Keratinocyte (primary cell): ENCODE measurements at regions not wholly inside any gene's neighbourhood (a gene's known extent, or its start where the extent isn't known, plus 50 kb on each side); places are given as distances from the start of the nearest gene placed in this dataset.

Experiments used
- DNase-seq: peaks from one replicate; pipeline ENCODE4 v3.0.0-alpha.2; 2011; ENCODE audit warnings: low read depth, missing footprints, low spot score
- FAIRE-seq: peaks from 2 replicates; lab custom pipeline; 2011; peaks lifted over from hg19 to GRCh38; lab: Jason Lieb, UNC
- H2AFZ ChIP-seq: 2 replicates; pipeline ENCODE4 v1.6.0; 2012; ENCODE audit warnings: low read length, control low read depth, inconsistent platforms; ENCODE audit not compliant: control insufficient read depth
- H3K27ac ChIP-seq: 2 replicates; pipeline ENCODE4 v1.5.1; 2011; ENCODE audit warnings: low read length; ENCODE audit not compliant: control insufficient read depth, insufficient read depth
- H3K27me3 ChIP-seq: 3 replicates; pipeline ENCODE4 v1.6.0; 2011; ENCODE audit warnings: low read length; ENCODE audit not compliant: control insufficient read depth, insufficient read depth; ENCODE audit errors: extremely low read depth
- H3K36me3 ChIP-seq, 2 experiments: 2 replicates in 1 of 2; 3 replicates in 1 of 2; pipeline ENCODE4 v1.5.1; 2011; ENCODE audit warnings: low read length in 2 of 2, mild to moderate bottlenecking in 1 of 2; ENCODE audit not compliant: control insufficient read depth in 2 of 2, insufficient read depth in 2 of 2; ENCODE audit errors: extremely low read depth in 1 of 2
- H3K4me1 ChIP-seq: 3 replicates; pipeline ENCODE4 v1.5.1; 2011; ENCODE audit warnings: low read length; ENCODE audit not compliant: control insufficient read depth, insufficient read depth; ENCODE audit errors: extremely low read depth
- H3K4me2 ChIP-seq: 3 replicates; pipeline ENCODE4 v1.6.0; 2011; ENCODE audit warnings: low read depth, low read length; ENCODE audit not compliant: control insufficient read depth, insufficient read depth; ENCODE audit errors: extremely low read depth
- H3K4me3 ChIP-seq, 3 experiments: fragments of 200-600 bp in 1 of 3; sonication (generic) in 1 of 3; 2 replicates in 2 of 3; 3 replicates in 1 of 3; pipeline ENCODE4 v1.5.1; 2011 to 2016; ENCODE audit warnings: low read length in 3 of 3, mild to moderate bottlenecking in 3 of 3, control low read depth in 2 of 3, inconsistent platforms in 1 of 3, low read depth in 1 of 3, mixed read lengths in 1 of 3, mixed run types in 1 of 3, moderate library complexity in 1 of 3; ENCODE audit not compliant: control insufficient read depth in 2 of 3, insufficient read depth in 2 of 3; ENCODE audit errors: extremely low read depth in 1 of 3
- H3K79me2 ChIP-seq: 2 replicates; pipeline ENCODE4 v1.6.0; 2012; ENCODE audit warnings: low read length; ENCODE audit not compliant: control insufficient read depth, insufficient read depth
- H3K9ac ChIP-seq: 3 replicates; pipeline ENCODE4 v1.6.0; 2011; ENCODE audit warnings: low read length; ENCODE audit not compliant: control insufficient read depth, insufficient read depth; ENCODE audit errors: extremely low read depth
- H3K9me1 ChIP-seq: 3 replicates; pipeline ENCODE4 v1.6.0; 2011; ENCODE audit warnings: low read length; ENCODE audit not compliant: control insufficient read depth, insufficient read depth; ENCODE audit errors: extremely low read depth
- H3K9me3 ChIP-seq: 2 replicates; pipeline ENCODE4 v1.5.1; 2012; ENCODE audit warnings: low read depth, low read length; ENCODE audit not compliant: control insufficient read depth
- H4K20me1 ChIP-seq: 3 replicates; pipeline ENCODE4 v1.6.0; 2011; ENCODE audit warnings: low read length; ENCODE audit not compliant: control insufficient read depth, insufficient read depth; ENCODE audit errors: extremely low read depth
- EZH2 ChIP-seq: IDR thresholded peaks from one replicate; pipeline ENCODE4 v1.6.1; 2012; ENCODE audit warnings: inconsistent platforms, mild to moderate bottlenecking, low read length, moderate library complexity
- dilution Hi-C: fragments of 300-500 bp; cut with MboI; formaldehyde crosslinking; loops from one replicate; pipeline ENCODE4 v1.7.0; 2020; ENCODE audit warnings: low sequenced_read_pairs; ENCODE audit not compliant: extremely low pct_ligation_motif_present
- TF ChIP-seq, protein P1 (sequence below), 3 experiments: IDR thresholded peaks in 1 of 3; conservative IDR thresholded peaks in 1 of 3; optimal IDR thresholded peaks in 1 of 3; 2 replicates in 2 of 3; 3 replicates in 1 of 3; pipeline versions ENCODE3 to v1.5.1; 2011; ENCODE audit warnings: low read length in 3 of 3, mild to moderate bottlenecking in 3 of 3, moderate library complexity in 2 of 3, control low read depth in 1 of 3, inconsistent platforms in 1 of 3; ENCODE audit not compliant: insufficient read depth in 2 of 3; ENCODE audit errors: extremely low read depth in 1 of 3

- Histone ChIP-seq H3K9me3 (no peaks in the 10 kb centered on the region), H2AFZ (no peak overlapping the region), H3K36me3 (no peaks in the 10 kb centered on the region), H3K4me3 (no peak overlapping the region), H4K20me1 (peaks cover under 1% of the 10 kb centered on the region), H3K4me2 (no peak overlapping the region), H3K4me1 (peaks cover 2% of the 10 kb centered on the region), H3K79me2 (no peaks in the 10 kb centered on the region), H3K9ac (no peak overlapping the region), H3K27me3 (peaks cover 17% of the 10 kb centered on the region), H3K9me1 (no peaks in the 10 kb centered on the region), H3K27ac (no peak overlapping the region)
- dilution Hi-C loops, result no loop called here
- DNase-seq, result no peak
- no peak for FAIRE-seq
- TF ChIP-seq EZH2, result no peak
- TF ChIP-seq, protein P1, sequence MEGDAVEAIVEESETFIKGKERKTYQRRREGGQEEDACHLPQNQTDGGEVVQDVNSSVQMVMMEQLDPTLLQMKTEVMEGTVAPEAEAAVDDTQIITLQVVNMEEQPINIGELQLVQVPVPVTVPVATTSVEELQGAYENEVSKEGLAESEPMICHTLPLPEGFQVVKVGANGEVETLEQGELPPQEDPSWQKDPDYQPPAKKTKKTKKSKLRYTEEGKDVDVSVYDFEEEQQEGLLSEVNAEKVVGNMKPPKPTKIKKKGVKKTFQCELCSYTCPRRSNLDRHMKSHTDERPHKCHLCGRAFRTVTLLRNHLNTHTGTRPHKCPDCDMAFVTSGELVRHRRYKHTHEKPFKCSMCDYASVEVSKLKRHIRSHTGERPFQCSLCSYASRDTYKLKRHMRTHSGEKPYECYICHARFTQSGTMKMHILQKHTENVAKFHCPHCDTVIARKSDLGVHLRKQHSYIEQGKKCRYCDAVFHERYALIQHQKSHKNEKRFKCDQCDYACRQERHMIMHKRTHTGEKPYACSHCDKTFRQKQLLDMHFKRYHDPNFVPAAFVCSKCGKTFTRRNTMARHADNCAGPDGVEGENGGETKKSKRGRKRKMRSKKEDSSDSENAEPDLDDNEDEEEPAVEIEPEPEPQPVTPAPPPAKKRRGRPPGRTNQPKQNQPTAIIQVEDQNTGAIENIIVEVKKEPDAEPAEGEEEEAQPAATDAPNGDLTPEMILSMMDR (optimal IDR thresholded peaks at IDR 0.05 in 1 of 3, IDR thresholded peaks at IDR 0.05 in 1 of 3, conservative IDR thresholded peaks at IDR 0.05 in 1 of 3; ENCODE audit: extremely low read depth in 1 of 3, insufficient read depth in 2 of 3, low read length in 3 of 3), result no peak
These were observed 88.5 kb upstream of the OTOS start for GRCh38 chr2:240229005-240229404.

- TF ChIP-seq, protein P1 (optimal IDR thresholded peaks at IDR 0.05 in 1 of 3, IDR thresholded peaks at IDR 0.05 in 1 of 3, conservative IDR thresholded peaks at IDR 0.05 in 1 of 3; ENCODE audit: extremely low read depth in 1 of 3, insufficient read depth in 2 of 3, low read length in 3 of 3), result no peak
- TF ChIP-seq EZH2, result no peak
- no peak for FAIRE-seq
- H3K9me1 ChIP-seq, result peaks cover 2% of the 10 kb centered on the region
- H3K4me1 ChIP-seq, result peaks cover 7% of the 10 kb centered on the region
- no peak overlapping the region for H3K4me3 ChIP-seq
- no peaks in the 10 kb centered on the region for H3K36me3 ChIP-seq
- no peak for DNase-seq
- no peaks in the 10 kb centered on the region for H3K9me3 ChIP-seq
- H3K27me3 ChIP-seq, result peaks cover 14% of the 10 kb centered on the region
- no peak overlapping the region for H3K9ac ChIP-seq
- H3K27ac ChIP-seq, result no peak overlapping the region
- dilution Hi-C loops, result no loop called here
- H3K79me2 ChIP-seq, result no peaks in the 10 kb centered on the region
- no peak overlapping the region for H2AFZ ChIP-seq
- H3K4me2 ChIP-seq, result no peak overlapping the region
- peaks cover 3% of the 10 kb centered on the region for H4K20me1 ChIP-seq
These were observed 89.3 kb upstream of the OTOS start for GRCh38 chr2:240229603-240230235.
